Left lung (tissue), 4 donors: ENCODE measurements at regions not wholly inside any gene's neighbourhood (a gene's known extent, or its start where the extent isn't known, plus 50 kb on each side); places are given as distances from the start of the nearest gene placed in this dataset.

Experiments
- ATAC-seq: fragments of 200-7000 bp; cut with Tn5 transposase; one replicate; pipeline ENCODE4 v1.9.1; 2020; ENCODE audit warnings: moderate library complexity
- DNase-seq, 4 donors: peaks; one replicate each; pipeline ENCODE4 v3.0.0-alpha.2; 2013 to 2020
- H3K27ac ChIP-seq, 2 donors: fragments of 200-600 bp; sonication (generic) in 1 of 2; one replicate each; pipeline versions ENCODE4 v1.5.0 to v1.8.0; 2020 to 2021
- H3K27me3 ChIP-seq, 2 donors: fragments of 200-600 bp; sonication (generic) in 1 of 2; one replicate each; pipeline versions ENCODE4 v1.5.0 to v1.8.0; 2020 to 2021
- H3K36me3 ChIP-seq, 2 donors: fragments of 200-600 bp; sonication (generic) in 1 of 2; one replicate each; pipeline versions ENCODE4 v1.5.0 to v1.8.0; 2020 to 2021
- H3K4me1 ChIP-seq, 2 donors: fragments of 200-600 bp; one replicate each; pipeline ENCODE4 v1.8.0; 2021
- H3K4me3 ChIP-seq, 2 donors: fragments of 200-600 bp; sonication (generic) in 1 of 2; one replicate each; pipeline versions ENCODE4 v1.5.0 to v1.8.0; 2020 to 2021; ENCODE audit warnings: mild to moderate bottlenecking in 1 of 2
- H3K9me3 ChIP-seq, 2 donors: fragments of 200-600 bp; sonication (generic) in 1 of 2; one replicate each; pipeline versions ENCODE4 v1.5.0 to v1.8.0; 2020 to 2021
- CTCF ChIP-seq, 2 donors: fragments of 200-600 bp; sonication (generic) in 1 of 2; IDR thresholded peaks; one replicate each; pipeline versions ENCODE4 v1.5.0 to v1.8.0; 2021; ENCODE audit warnings: antibody characterized with exemption in 2 of 2
- intact Hi-C, 2 donors: fragments of 100-400 bp; cut with DNase I; formaldehyde crosslinking; loops; one replicate each; pipeline versions ENCODE4 v1.11.2 to v1.14.2; 2022
- donor health status: DM: no; HTN: yes; CAD: no.
- donor health status: DM: no; HTN: no; CAD: no.

- H3K27me3 ChIP-seq, result no peaks in the 10 kb centered on the region
- H3K9me3 ChIP-seq, result peaks cover 0 to 18% of the 10 kb centered on the region in 2 donors
- H3K36me3 ChIP-seq, result no peaks in the 10 kb centered on the region
- peak in 1 of 4 donors; percentile 9 for DNase-seq
- H3K27ac ChIP-seq, result no peak overlapping the region
- no peak for ATAC-seq
- no peak for TF ChIP-seq CTCF (IDR thresholded peaks at IDR 0.05)
- intact Hi-C loops, result no loop called here
- H3K4me3 ChIP-seq, result no peak overlapping the region
- H3K4me1 ChIP-seq, result no peaks in the 10 kb centered on the region
Measured at GRCh38 chr1:188499690-188500089, 1670.9 kb downstream of the PLA2G4A start.

- Histone ChIP-seq H3K27me3 (no peaks in the 10 kb centered on the region), H3K4me1 (no peaks in the 10 kb centered on the region), H3K4me3 (no peak overlapping the region), H3K36me3 (no peaks in the 10 kb centered on the region), H3K27ac (no peak overlapping the region), H3K9me3 (peaks cover 0 to 2% of the 10 kb centered on the region in 2 donors)
- ATAC-seq (no peak), DNase-seq (no peak)
- intact Hi-C loops, result no loop called here
- no peak for TF ChIP-seq CTCF (IDR thresholded peaks at IDR 0.05)
Measured at GRCh38 chr1:188514917-188515316, 1686.2 kb downstream of the PLA2G4A start.

- no peak for TF ChIP-seq CTCF (IDR thresholded peaks at IDR 0.05)
- no peaks in the 10 kb centered on the region for H3K27me3 ChIP-seq
- ATAC-seq (no peak), DNase-seq (no peak)
- no peaks in the 10 kb centered on the region for H3K4me1 ChIP-seq
- no peaks in the 10 kb centered on the region for H3K36me3 ChIP-seq
- no peak overlapping the region for H3K27ac ChIP-seq
- H3K4me3 ChIP-seq, result no peak overlapping the region
- peaks cover 0 to 2% of the 10 kb centered on the region in 2 donors for H3K9me3 ChIP-seq
- intact Hi-C loops, result no loop called here
Measured at GRCh38 chr1:188517139-188517538, 1688.4 kb downstream of the PLA2G4A start.

- no peaks in the 10 kb centered on the region for H3K4me1 ChIP-seq
- H3K27ac ChIP-seq, result no peak overlapping the region
- ATAC-seq (no peak), DNase-seq (no peak)
- intact Hi-C loops, result no loop called here
- H3K27me3 ChIP-seq, result no peaks in the 10 kb centered on the region
- TF ChIP-seq CTCF (IDR thresholded peaks at IDR 0.05), result no peak
- H3K36me3 ChIP-seq, result no peaks in the 10 kb centered on the region
- no peak overlapping the region for H3K4me3 ChIP-seq
- H3K9me3 ChIP-seq, result peaks cover 0 to 2% of the 10 kb centered on the region in 2 donors
Measured at GRCh38 chr1:188551176-188551575, 1722.4 kb downstream of the PLA2G4A start.

GRCh38 chr1:188557053-188557452 lies 1728.3 kb downstream of the PLA2G4A start:
- ATAC-seq (no peak), DNase-seq (no peak)
- Histone ChIP-seq H3K4me1 (no peaks in the 10 kb centered on the region), H3K4me3 (no peak overlapping the region), H3K9me3 (no peaks in the 10 kb centered on the region), H3K27ac (no peak overlapping the region), H3K36me3 (no peaks in the 10 kb centered on the region), H3K27me3 (no peaks in the 10 kb centered on the region)
- intact Hi-C loops, result no loop called here
- no peak for TF ChIP-seq CTCF (IDR thresholded peaks at IDR 0.05)
